Esophagus squamous epithelium (tissue), 4 donors: ENCODE measurements at regions not wholly inside any gene's neighbourhood (a gene's known extent, or its start where the extent isn't known, plus 50 kb on each side); places are given as distances from the start of the nearest gene placed in this dataset.

Source experiments
- POLR2A ChIP-seq, 4 donors: fragments of 450-650 bp; IDR thresholded peaks; one replicate each; pipeline ENCODE4 v1.6.1; 2017; ENCODE audit warnings: antibody characterized with exemption in 4 of 4, mild to moderate bottlenecking in 4 of 4, moderate library complexity in 3 of 4
- TF ChIP-seq, protein P1 (sequence below), 6 experiments: fragments of 450-650 bp in 4 of 6; fragments of 200-600 bp in 2 of 6; sonication (generic) in 2 of 6; IDR thresholded peaks; one replicate each; pipeline ENCODE4 v1.5.1; 2016 to 2019; ENCODE audit warnings: antibody characterized with exemption in 6 of 6, mild to moderate bottlenecking in 4 of 6, moderate library complexity in 4 of 6

DNA sequence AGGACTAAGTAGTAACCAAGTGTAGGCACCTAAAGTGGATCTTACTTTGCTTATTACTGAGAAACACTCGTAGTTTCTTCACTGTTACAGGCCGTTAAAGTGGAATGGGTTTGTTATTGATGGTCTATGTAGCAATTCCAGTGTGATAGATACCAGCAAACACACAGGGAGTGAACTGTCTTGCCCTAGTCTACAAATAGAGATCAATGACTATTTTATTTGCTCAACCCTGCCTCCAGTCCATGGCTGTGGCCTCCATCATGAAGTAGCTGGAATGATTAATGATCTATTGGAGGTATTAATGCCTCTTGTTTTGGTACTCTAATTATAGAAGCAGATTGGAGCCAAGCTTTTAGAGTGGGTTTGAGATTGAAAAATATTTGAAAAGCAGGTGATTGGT lies 362.7 kb upstream of the AZI2 start:
- TF ChIP-seq, protein P1, sequence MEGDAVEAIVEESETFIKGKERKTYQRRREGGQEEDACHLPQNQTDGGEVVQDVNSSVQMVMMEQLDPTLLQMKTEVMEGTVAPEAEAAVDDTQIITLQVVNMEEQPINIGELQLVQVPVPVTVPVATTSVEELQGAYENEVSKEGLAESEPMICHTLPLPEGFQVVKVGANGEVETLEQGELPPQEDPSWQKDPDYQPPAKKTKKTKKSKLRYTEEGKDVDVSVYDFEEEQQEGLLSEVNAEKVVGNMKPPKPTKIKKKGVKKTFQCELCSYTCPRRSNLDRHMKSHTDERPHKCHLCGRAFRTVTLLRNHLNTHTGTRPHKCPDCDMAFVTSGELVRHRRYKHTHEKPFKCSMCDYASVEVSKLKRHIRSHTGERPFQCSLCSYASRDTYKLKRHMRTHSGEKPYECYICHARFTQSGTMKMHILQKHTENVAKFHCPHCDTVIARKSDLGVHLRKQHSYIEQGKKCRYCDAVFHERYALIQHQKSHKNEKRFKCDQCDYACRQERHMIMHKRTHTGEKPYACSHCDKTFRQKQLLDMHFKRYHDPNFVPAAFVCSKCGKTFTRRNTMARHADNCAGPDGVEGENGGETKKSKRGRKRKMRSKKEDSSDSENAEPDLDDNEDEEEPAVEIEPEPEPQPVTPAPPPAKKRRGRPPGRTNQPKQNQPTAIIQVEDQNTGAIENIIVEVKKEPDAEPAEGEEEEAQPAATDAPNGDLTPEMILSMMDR (IDR thresholded peaks at IDR 0.05): no peak
- no peak for TF ChIP-seq POLR2A (IDR thresholded peaks at IDR 0.05)
